Endothelial cell of umbilical vein (primary cell): ENCODE measurements at regions not wholly inside any gene's neighbourhood (a gene's known extent, or its start where the extent isn't known, plus 50 kb on each side); places are given as distances from the start of the nearest gene placed in this dataset.

Experiments
- BruUV-seq: library from RNA; stranded (reverse); fragments of 400-500 nt; replicated peaks from 2 replicates; lab custom pipeline; 2021; lab: Mats Ljungman, UMichigan
- CTCF ChIA-PET: fragments of 300-600, 350-600 bp; sonication (Branson Sonifier 250); formaldehyde crosslinking; loops from one replicate; lab custom pipeline; 2021; ENCODE audit warnings: antibody characterized with exemption, inconsistent platforms; lab: Charles Lee
- POLR2A ChIA-PET: fragments of 300-600, 350-600 bp; sonication (Branson Sonifier 250); formaldehyde crosslinking; loops from one replicate; lab custom pipeline; 2021; ENCODE audit warnings: antibody characterized with exemption, inconsistent platforms; lab: Charles Lee
- DNase-seq: peaks from one replicate; pipeline ENCODE4 v3.0.0-alpha.2; 2011; ENCODE audit warnings: low read depth, low spot score
- FAIRE-seq: peaks from 2 replicates; lab custom pipeline; 2011; peaks lifted over from hg19 to GRCh38; lab: Jason Lieb, UNC
- H2AFZ ChIP-seq: 2 replicates; pipeline ENCODE4 v1.6.0; 2012; ENCODE audit warnings: low read depth, low read length, control low read depth, inconsistent platforms
- H3K27ac ChIP-seq: 2 replicates; pipeline ENCODE4 v1.5.1; 2011; ENCODE audit warnings: low read depth, mild to moderate bottlenecking, control low read depth, low read length, moderate library complexity; ENCODE audit not compliant: insufficient read depth
- H3K27me3 ChIP-seq, 2 experiments: 2 replicates each; pipeline versions ENCODE4 v1.6.0 to v1.6.1; 2011; ENCODE audit warnings: low read length in 2 of 2, mixed read lengths in 1 of 2; ENCODE audit not compliant: control insufficient read depth in 2 of 2, insufficient read depth in 2 of 2
- H3K36me3 ChIP-seq, 2 experiments: 2 replicates in 1 of 2; 3 replicates in 1 of 2; pipeline ENCODE4 v1.5.1; 2011; ENCODE audit warnings: low read length in 2 of 2, mild to moderate bottlenecking in 1 of 2, moderate library complexity in 1 of 2; ENCODE audit not compliant: control insufficient read depth in 2 of 2, insufficient read depth in 2 of 2; ENCODE audit errors: extremely low read depth in 1 of 2
- H3K4me1 ChIP-seq: 3 replicates; pipeline ENCODE4 v1.5.1; 2011; ENCODE audit warnings: mild to moderate bottlenecking, low read length; ENCODE audit not compliant: control insufficient read depth, insufficient read depth; ENCODE audit errors: extremely low read depth
- H3K4me2 ChIP-seq: 2 replicates; pipeline ENCODE4 v1.6.1; 2011; ENCODE audit warnings: low read length, control low read depth, mixed read lengths; ENCODE audit not compliant: insufficient read depth
- H3K4me3 ChIP-seq, 3 experiments: fragments of 200-600 bp in 1 of 3; sonication (generic), shearing (Covaris generic) in 1 of 3; replicated peaks in 1 of 3; 2 replicates each; pipeline ENCODE4 v1.5.1; 2011 to 2016; ENCODE audit warnings: control low read depth in 3 of 3, low read length in 3 of 3, mild to moderate bottlenecking in 2 of 3, inconsistent platforms in 1 of 3, low read depth in 1 of 3, moderate library complexity in 1 of 3; ENCODE audit not compliant: insufficient read depth in 1 of 3
- H3K79me2 ChIP-seq: 2 replicates; pipeline ENCODE4 v1.6.0; 2012; ENCODE audit warnings: low read length, inconsistent platforms; ENCODE audit not compliant: control insufficient read depth, insufficient read depth
- H3K9ac ChIP-seq: replicated peaks from 2 replicates; pipeline ENCODE3; 2011; ENCODE audit warnings: low read length, control low read depth; ENCODE audit not compliant: insufficient read depth; ENCODE audit errors: extremely low read depth
- H3K9me1 ChIP-seq: replicated peaks from 3 replicates; pipeline ENCODE4 v1.6.0; 2011; ENCODE audit warnings: mild to moderate bottlenecking, low read length; ENCODE audit not compliant: control insufficient read depth, insufficient read depth; ENCODE audit errors: extremely low read depth
- H3K9me3 ChIP-seq: replicated peaks from 2 replicates; pipeline ENCODE4 v1.5.1; 2012; ENCODE audit warnings: low read length, inconsistent platforms; ENCODE audit not compliant: control insufficient read depth, insufficient read depth
- H4K20me1 ChIP-seq: replicated peaks from 2 replicates; pipeline ENCODE3; 2011; ENCODE audit warnings: mild to moderate bottlenecking, low read length; ENCODE audit not compliant: control insufficient read depth, insufficient read depth; ENCODE audit errors: extremely low read depth
- EZH2 ChIP-seq: IDR thresholded peaks from 2 replicates; pipeline ENCODE4 v1.6.1; 2012; ENCODE audit warnings: borderline replicate concordance, low read depth, mild to moderate bottlenecking, moderate library complexity, low read length, inconsistent platforms; ENCODE audit not compliant: severe bottlenecking
- FOS ChIP-seq: IDR thresholded peaks from 2 replicates; pipeline ENCODE4 v1.6.1; 2011; ENCODE audit warnings: mild to moderate bottlenecking, low read length, moderate library complexity, borderline replicate concordance; ENCODE audit not compliant: insufficient read depth
- GATA2 ChIP-seq: IDR thresholded peaks from 2 replicates; pipeline ENCODE4 v1.7.0; 2011; ENCODE audit warnings: low read depth, mild to moderate bottlenecking, moderate library complexity, mixed read lengths, low read length; ENCODE audit not compliant: insufficient read length, insufficient read depth
- JUN ChIP-seq: IDR thresholded peaks from 2 replicates; pipeline ENCODE4 v1.6.1; 2011; ENCODE audit warnings: borderline replicate concordance, low read depth; ENCODE audit not compliant: insufficient read length, insufficient read depth
- MYC ChIP-seq: IDR thresholded peaks from one replicate; pipeline ENCODE4 v1.6.1; 2011; ENCODE audit warnings: mild to moderate bottlenecking, low read depth, low read length
- POLR2A ChIP-seq: IDR thresholded peaks from 2 replicates; pipeline ENCODE4 v1.6.1; 2012; ENCODE audit warnings: low read depth, mild to moderate bottlenecking, control low read depth, low read length
- POLR2AphosphoS5 ChIP-seq: IDR thresholded peaks from 2 replicates; pipeline ENCODE4 v1.6.1; 2012; ENCODE audit warnings: low read depth, mild to moderate bottlenecking, control low read depth, low read length, moderate library complexity; ENCODE audit not compliant: insufficient read depth
- dilution Hi-C: fragments of 300-500 bp; cut with MboI; formaldehyde crosslinking; loops from one replicate; pipeline ENCODE4 v1.15.0; 2019; ENCODE audit warnings: low sequenced_read_pairs; ENCODE audit not compliant: extremely low pct_ligation_motif_present
- intact Hi-C: fragments of 100-400 bp; cut with micrococcal nuclease; formaldehyde crosslinking; loops from one replicate; pipeline ENCODE4 v1.10.0; 2022
- TF ChIP-seq, protein P1 (sequence below), 2 donors: IDR thresholded peaks; 1 replicate in 1 of 2; 2 replicates in 1 of 2; pipeline ENCODE4 v1.5.1; 2011; ENCODE audit warnings: low read length in 2 of 2, mild to moderate bottlenecking in 2 of 2, moderate library complexity in 2 of 2, control low read depth in 1 of 2, inconsistent platforms in 1 of 2, low read depth in 1 of 2; ENCODE audit not compliant: insufficient read depth in 1 of 2; ENCODE audit errors: extremely low read depth in 1 of 2
- TF ChIP-seq, protein P2 (sequence below): IDR thresholded peaks from 2 replicates; pipeline ENCODE4 v1.6.1; 2011; ENCODE audit not compliant: insufficient read depth, insufficient read length

DNA sequence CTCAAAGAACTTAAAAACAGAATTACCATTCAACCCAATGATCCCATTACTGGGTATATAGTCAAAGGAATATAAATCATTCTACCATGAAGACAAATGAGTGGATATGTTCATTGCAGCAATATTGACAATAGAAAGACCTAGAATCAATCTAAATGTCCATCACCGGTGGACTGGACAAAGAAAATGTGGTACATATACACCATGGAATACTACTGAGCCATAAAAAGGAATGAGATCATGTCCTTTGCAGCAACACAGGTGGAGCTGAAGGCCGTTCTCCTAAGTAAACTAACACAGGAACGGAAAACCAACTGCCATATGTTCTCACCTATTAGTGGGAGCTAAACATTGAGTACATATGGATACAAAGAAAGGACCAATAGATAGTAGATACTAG, 576.7 kb upstream of the CITED2 start:
- POLR2A ChIA-PET = no interaction called here
- BruUV-seq = no TSS peak
- CTCF ChIA-PET = no interaction called here
- no peak for FAIRE-seq
- no peak overlapping the region for H3K4me3 ChIP-seq
- H2AFZ ChIP-seq = no peak overlapping the region
- TF ChIP-seq, protein P1, sequence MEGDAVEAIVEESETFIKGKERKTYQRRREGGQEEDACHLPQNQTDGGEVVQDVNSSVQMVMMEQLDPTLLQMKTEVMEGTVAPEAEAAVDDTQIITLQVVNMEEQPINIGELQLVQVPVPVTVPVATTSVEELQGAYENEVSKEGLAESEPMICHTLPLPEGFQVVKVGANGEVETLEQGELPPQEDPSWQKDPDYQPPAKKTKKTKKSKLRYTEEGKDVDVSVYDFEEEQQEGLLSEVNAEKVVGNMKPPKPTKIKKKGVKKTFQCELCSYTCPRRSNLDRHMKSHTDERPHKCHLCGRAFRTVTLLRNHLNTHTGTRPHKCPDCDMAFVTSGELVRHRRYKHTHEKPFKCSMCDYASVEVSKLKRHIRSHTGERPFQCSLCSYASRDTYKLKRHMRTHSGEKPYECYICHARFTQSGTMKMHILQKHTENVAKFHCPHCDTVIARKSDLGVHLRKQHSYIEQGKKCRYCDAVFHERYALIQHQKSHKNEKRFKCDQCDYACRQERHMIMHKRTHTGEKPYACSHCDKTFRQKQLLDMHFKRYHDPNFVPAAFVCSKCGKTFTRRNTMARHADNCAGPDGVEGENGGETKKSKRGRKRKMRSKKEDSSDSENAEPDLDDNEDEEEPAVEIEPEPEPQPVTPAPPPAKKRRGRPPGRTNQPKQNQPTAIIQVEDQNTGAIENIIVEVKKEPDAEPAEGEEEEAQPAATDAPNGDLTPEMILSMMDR (IDR thresholded peaks at IDR 0.05; ENCODE audit: extremely low read depth in 1 of 2, insufficient read depth in 1 of 2, low read depth in 1 of 2, low read length in 2 of 2) = no peak
- TF ChIP-seq JUN (no peak), GATA2 (no peak), EZH2 (no peak), POLR2AphosphoS5 (no peak)
- no peak overlapping the region for H3K4me2 ChIP-seq
- H3K36me3 ChIP-seq = no peaks in the 10 kb centered on the region
- no peaks in the 10 kb centered on the region for H3K27me3 ChIP-seq
- dilution Hi-C loops = no loop called here
- no peaks in the 10 kb centered on the region for H3K4me1 ChIP-seq
- no peaks in the 10 kb centered on the region for H3K9me1 ChIP-seq
- H3K9me3 ChIP-seq = no peaks in the 10 kb centered on the region
- H3K27ac ChIP-seq = no peak overlapping the region
- DNase-seq = no peak
- no peaks in the 10 kb centered on the region for H3K79me2 ChIP-seq
- H3K9ac ChIP-seq = no peak overlapping the region
- no peaks in the 10 kb centered on the region for H4K20me1 ChIP-seq
- intact Hi-C loops = no loop called here

DNA sequence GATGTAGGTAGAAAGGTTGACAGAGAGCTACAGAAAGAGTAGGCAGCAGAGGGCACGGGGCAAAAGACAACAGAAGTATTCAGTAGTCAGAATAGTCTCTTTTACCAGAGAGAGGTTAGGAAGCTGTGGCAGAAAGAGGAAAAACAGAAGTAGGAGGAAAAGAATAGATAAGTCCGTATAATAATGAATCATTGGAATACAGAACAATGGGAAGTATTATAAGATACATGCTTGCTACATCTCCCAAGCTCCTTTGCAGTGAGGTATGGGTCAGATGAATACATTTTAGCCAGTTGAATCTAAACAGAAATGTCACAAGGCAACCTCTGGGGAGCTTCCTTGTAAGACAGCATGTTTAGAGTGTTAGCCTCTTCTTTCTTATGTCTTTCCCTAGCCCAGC, 570.5 kb upstream of the CITED2 start:
- POLR2A ChIA-PET = no interaction called here
- no peaks in the 10 kb centered on the region for H3K9me3 ChIP-seq
- TF ChIP-seq, protein P1 (IDR thresholded peaks at IDR 0.05; ENCODE audit: extremely low read depth in 1 of 2, insufficient read depth in 1 of 2, low read depth in 1 of 2, low read length in 2 of 2) = no peak
- TF ChIP-seq EZH2 (no peak), GATA2 (no peak), JUN (no peak), POLR2AphosphoS5 (no peak), POLR2A (no peak), MYC (no peak), FOS (no peak)
- TF ChIP-seq, protein P2, sequence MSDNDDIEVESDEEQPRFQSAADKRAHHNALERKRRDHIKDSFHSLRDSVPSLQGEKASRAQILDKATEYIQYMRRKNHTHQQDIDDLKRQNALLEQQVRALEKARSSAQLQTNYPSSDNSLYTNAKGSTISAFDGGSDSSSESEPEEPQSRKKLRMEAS = no peak

More for the DNA sequence above, 570.5 kb upstream of the CITED2 start:
- intact Hi-C loops = no loop called here
- Histone ChIP-seq H3K4me3 (no peak overlapping the region), H3K36me3 (no peaks in the 10 kb centered on the region), H3K4me1 (peaks cover 24% of the 10 kb centered on the region), H3K9me1 (no peaks in the 10 kb centered on the region), H3K79me2 (no peaks in the 10 kb centered on the region), H3K4me2 (no peak overlapping the region), H3K9ac (no peak overlapping the region), H2AFZ (peak overlapping the region; percentile 27), H4K20me1 (no peaks in the 10 kb centered on the region), H3K27ac (no peak overlapping the region), H3K27me3 (no peaks in the 10 kb centered on the region)
- no peak for FAIRE-seq
- no peak for DNase-seq
- CTCF ChIA-PET = interaction anchor here (0.6 to 1.3 kb wide), 2 partner anchors 562 to 575 kb away, joined by 4 to 5 read pairs; no protein-coding TSS in a partner anchor
- dilution Hi-C loops = no loop called here
- no TSS peak for BruUV-seq
